DMS79 (cell line): ENCODE measurements at regions not wholly inside any gene's neighbourhood (a gene's known extent, or its start where the extent isn't known, plus 50 kb on each side); places are given as distances from the start of the nearest gene placed in this dataset.
"Not testable (repeated sequence)": the region's sequence is repeated elsewhere in the genome, so short reads cannot be mapped to it uniquely, and the experiment has no call there.

Experiments
- DNase-seq: peaks from one replicate; lab custom pipeline; 2025; lab: John Stamatoyannopoulos, UW

DNA sequence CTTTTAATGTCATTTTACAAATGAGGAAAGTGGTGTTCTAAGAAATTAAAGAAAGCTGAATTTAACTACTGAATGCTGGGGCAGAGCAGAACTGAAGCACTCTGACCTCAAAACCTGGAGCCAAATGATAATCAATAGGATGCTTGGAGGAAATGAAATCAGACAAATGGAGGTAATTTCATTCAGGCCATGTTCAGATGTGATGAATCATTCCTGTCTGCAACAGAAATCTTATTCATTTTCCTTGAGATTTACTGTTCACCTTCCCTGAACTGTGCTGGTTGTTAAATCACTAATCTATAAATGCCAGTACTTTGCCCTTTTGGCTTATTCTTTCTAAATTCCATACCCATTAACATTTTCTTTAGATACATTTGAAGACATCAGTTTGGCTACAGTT lies 85.6 kb upstream of the SNX7 start:
- no peak for DNase-seq

- no peak for DNase-seq
These were observed 95.6 kb upstream of the SNX7 start for GRCh38 chr1:98565951-98566350.

GRCh38 chr1:98559291-98559690 lies 102.2 kb upstream of the SNX7 start:
- no peak for DNase-seq

DNA sequence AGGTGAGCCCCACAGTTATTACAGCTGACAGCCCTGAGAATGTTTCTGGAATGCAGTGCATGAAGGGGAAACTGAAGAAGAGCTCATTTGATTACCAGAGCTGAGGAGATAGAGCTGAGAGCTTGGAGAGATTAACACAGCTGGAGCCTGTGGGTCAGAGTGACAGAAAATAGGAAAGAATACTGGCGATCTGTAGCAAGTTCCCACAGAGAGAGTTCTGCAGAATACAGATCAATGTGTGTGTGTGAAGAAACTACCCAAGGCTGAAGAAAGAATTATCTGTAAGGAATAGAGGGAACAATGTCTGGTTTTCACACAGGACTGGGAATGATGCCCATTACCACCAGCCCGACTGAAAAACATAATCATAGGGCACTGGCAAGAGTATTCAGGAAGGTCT lies 103.6 kb upstream of the SNX7 start:
- no peak for DNase-seq

- no peak for DNase-seq
These were observed 104.9 kb upstream of the SNX7 start for GRCh38 chr1:98556521-98557158.

- DNase-seq: no peak
These were observed 105.7 kb upstream of the SNX7 start for GRCh38 chr1:98555814-98556213.

DNA sequence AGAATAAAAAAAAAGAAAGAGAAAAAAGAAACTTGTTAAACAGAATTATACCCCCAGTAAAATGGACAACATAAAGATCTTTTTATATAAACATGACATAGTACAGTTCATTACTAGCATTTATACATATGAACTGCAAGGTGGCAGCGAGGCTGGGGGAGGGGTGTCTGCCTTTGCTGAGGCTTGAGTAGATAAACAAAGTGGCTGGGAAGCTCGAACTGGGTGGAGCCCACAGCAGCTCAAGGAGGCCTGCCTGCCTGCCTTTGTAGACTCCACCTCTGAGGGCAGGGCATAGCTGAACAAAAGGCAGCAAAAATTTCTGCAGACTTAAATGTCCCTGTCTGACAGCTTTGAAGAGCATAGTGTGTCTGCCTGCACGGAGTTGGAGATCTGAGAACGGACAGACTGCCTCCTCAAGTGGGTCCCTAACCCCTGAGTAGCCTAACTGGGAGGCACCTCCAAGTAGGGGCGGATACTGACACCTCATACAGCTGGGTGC lies 108.9 kb upstream of the SNX7 start:
- DNase-seq: not testable (repeated sequence)

DNA sequence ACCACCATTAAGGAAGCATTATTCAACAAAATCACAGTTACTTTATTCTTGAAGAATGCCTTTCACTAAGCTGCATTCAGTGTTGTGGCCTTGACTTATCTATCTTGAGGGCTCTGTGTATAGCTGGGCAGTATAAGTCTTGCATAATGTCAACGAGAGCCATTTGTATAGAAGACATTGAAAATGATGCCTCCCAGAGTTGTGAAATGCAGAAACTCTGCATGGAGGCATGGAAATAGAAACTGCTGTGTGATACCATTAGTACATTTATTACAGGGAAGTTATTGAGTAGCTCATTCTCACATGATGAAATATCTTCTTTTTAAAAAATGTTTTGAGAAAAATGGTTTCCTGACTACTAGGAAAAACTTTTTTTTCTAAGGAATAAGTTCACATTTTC lies 111.4 kb upstream of the SNX7 start:
- DNase-seq: no peak

DNA sequence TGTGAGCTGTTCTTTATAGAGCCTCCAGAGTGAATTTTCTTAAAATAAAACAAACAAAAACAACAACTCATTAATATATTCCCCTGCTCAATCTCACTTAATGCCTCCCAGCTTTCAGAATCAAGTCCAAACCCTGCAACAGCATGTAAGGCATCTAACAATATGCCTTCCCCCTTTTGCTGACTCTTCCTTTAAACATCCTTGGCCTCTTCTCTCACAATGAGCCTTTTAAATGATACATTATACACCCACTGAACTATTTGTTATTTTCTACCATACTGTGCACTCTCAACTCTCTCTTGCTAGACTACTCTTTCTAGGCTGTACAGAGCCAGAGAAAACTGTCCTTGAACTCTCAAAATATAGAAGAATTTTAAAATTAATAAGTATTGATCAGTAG lies 115.2 kb upstream of the SNX7 start:
- no peak for DNase-seq

- no peak for DNase-seq
These were observed 123.4 kb upstream of the SNX7 start for GRCh38 chr1:98538106-98538505.

DNA sequence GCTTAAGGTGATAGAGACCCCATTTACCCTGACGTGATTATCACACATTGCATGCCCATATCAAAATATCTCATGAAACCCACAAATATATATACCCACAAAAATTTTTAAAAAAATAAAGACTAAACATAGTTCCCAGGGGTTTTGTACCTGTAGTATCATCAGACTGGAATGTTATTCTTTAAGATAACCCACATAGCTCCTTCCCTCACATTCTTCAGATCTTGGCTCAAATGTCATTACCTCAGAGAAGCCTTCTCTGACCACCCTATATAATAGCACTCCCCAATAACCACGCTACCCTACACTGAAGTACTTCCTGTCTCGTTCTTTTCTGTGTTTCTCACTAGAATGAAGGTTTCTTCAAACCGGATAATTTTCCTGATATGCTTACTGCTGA lies 138.3 kb upstream of the SNX7 start:
- DNase-seq: no peak

- no peak for DNase-seq
These were observed 145.2 kb upstream of the SNX7 start for GRCh38 chr1:98516306-98516705.

DNA sequence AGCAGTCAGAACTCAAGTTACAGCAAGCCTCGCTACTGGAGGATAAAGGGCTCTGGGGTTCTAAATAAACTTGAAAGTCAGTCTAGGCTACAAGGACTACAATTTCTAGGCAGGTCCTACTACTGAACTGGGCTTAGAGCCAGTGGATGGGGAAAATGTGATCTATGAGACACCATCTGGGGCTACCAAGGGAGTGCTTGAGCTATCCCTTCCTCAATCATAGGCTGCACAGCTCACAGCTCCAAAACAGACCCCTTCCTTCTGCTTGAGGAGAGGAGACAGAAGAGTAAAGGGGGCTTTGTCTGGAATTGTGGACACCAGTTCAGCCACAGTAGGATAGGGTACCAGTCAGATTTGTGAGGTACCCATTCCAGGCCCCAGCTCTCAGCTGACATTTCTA lies 145.8 kb upstream of the SNX7 start:
- DNase-seq: no peak

DNA sequence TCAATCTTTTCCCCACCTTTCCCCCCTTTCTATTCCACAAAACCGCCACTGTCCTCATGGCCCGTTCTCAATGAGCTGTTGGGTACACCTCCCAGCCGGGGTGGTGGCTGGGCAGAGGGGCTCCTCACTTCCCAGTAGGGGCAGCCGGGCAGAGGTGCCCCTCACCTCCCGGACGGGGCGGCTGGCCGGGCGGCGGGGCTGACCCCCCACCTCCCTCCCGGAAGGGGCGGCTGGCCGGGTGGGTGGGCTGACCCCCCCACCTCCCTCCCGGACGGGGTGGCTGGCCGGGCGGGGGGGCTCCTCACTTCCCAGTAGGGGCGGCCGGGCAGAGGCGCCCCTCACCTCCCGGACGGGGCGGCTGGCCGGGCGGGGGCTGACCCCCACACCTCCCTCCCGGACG lies 149.3 kb upstream of the SNX7 start:
- not testable (repeated sequence) for DNase-seq

DNA sequence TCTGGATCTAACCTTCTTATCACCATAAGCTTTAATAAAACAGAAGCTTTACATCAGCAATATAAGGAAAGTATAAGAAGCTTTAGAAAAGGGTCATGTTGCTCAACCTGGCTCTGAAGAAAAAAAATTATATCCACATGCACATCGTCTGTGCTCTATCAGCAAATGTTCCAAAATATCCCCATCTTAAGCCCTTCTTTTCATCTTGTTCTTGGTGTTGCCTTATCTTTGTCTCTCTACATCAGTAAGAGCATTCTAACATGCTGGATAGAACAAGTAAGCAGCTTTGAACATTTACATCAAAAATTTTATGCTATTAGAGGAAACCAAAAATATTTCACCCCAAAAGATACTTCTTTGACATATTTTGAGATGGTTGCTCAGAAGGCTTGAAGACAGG lies 157.8 kb upstream of the SNX7 start:
- no peak for DNase-seq

DNA sequence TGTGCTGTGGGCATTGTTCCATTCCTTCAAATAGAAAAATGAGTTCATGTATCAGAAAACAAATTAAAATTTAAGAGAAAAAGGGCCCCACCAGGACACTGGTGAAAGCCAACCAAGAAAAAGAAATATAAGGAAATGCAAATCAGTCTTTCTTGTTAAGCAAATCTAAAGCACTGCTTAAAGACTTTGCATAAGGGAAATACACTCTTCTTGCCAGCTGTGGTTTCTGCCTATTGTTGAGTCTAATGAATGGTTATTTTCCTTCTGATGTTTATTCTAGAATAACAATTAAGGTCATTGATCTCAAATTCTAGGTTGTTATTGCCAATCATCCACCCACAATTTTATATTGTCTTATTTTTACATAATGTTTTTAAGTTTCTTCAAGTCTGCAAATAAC lies 158.6 kb upstream of the SNX7 start:
- no peak for DNase-seq

DNA sequence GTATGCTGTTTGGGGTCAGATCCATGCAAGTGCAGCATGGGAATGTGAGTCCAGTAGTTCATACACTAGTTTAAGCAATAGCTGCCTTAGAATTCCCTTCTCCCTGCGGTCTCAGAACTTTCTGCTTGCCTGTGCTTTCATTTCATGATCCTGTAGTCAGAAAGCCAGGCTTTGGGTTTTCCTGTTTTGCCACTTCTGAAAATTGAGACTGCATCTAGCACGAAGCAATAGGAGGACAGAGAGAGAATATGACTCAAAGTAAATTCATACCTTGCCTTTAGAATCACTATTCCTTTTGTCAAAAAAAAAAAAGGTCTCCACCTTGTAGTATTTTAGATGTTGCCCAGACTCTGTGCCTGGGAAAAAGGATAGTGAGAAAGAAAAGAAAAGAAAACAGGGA lies 161.2 kb upstream of the SNX7 start:
- no peak for DNase-seq

- no peak for DNase-seq
These were observed 162.9 kb upstream of the SNX7 start for GRCh38 chr1:98498651-98499050.

- DNase-seq: no peak
These were observed 164.0 kb upstream of the SNX7 start for GRCh38 chr1:98497497-98497896.

- DNase-seq: no peak
These were observed 165.1 kb upstream of the SNX7 start for GRCh38 chr1:98496256-98496995.

- DNase-seq: no peak
These were observed 168.1 kb upstream of the SNX7 start for GRCh38 chr1:98493469-98493868.

GRCh38 chr1:98490099-98490498 lies 171.4 kb upstream of the SNX7 start:
- DNase-seq: no peak

- no peak for DNase-seq
These were observed 173.9 kb upstream of the SNX7 start for GRCh38 chr1:98487620-98488019.

DNA sequence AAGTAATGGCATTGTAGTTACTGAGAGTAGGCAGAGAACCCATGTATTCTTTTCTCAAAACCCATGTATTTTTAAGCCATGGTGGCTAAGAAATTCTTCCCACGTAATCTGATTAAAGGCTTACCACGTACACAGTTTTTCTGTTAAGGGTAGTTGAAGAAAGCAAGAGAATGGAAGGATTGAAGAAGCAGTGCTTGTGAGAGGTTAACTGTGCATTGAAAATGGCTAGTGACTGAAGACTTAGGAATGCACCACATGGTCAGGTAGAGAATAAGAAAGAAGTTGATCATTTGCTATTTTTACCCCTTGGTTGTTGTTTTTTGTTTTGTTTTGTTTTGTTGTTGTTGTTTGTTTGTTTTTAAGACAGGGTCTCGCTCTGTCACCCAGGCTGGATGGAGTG lies 178.9 kb upstream of the SNX7 start:
- DNase-seq: no peak
